ENCODE measurements at regions not wholly inside any gene's neighbourhood (a gene's known extent, or its start where the extent isn't known, plus 50 kb on each side); places are given as distances from the start of the nearest gene placed in this dataset.

GRCh38 chr5:152551061-152551460 lies 146.0 kb upstream of the NMUR2 start:
- no peak for TF ChIP-seq POLR2A (IDR thresholded peaks at IDR 0.05; ENCODE audit: low read length)
- no peak for TF ChIP-seq RAD21 (conservative IDR thresholded peaks at IDR 0.05 in 1 of 2, IDR thresholded peaks at IDR 0.05 in 1 of 2)
- TF ChIP-seq, protein P1, sequence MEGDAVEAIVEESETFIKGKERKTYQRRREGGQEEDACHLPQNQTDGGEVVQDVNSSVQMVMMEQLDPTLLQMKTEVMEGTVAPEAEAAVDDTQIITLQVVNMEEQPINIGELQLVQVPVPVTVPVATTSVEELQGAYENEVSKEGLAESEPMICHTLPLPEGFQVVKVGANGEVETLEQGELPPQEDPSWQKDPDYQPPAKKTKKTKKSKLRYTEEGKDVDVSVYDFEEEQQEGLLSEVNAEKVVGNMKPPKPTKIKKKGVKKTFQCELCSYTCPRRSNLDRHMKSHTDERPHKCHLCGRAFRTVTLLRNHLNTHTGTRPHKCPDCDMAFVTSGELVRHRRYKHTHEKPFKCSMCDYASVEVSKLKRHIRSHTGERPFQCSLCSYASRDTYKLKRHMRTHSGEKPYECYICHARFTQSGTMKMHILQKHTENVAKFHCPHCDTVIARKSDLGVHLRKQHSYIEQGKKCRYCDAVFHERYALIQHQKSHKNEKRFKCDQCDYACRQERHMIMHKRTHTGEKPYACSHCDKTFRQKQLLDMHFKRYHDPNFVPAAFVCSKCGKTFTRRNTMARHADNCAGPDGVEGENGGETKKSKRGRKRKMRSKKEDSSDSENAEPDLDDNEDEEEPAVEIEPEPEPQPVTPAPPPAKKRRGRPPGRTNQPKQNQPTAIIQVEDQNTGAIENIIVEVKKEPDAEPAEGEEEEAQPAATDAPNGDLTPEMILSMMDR (IDR thresholded peaks at IDR 0.05), result no peak
- TF ChIP-seq USF2 (IDR thresholded peaks at IDR 0.05), result no peak
- TF ChIP-seq KDM1A (IDR thresholded peaks at IDR 0.05; ENCODE audit: low read depth), result no peak
- TF ChIP-seq MAX (IDR thresholded peaks at IDR 0.05), result no peak
- no peak for TF ChIP-seq BHLHE40 (IDR thresholded peaks at IDR 0.05; ENCODE audit: low read depth, low read length)
- TF ChIP-seq HDAC2 (IDR thresholded peaks at IDR 0.05), result no peak
- no peak for TF ChIP-seq RFX5 (IDR thresholded peaks at IDR 0.05)
- no peak for TF ChIP-seq EP300 (IDR thresholded peaks at IDR 0.05)
- TF ChIP-seq KDM5A (IDR thresholded peaks at IDR 0.05), result no peak
